ENCODE measurements at regions not wholly inside any gene's neighbourhood (a gene's known extent, or its start where the extent isn't known, plus 50 kb on each side); places are given as distances from the start of the nearest gene placed in this dataset.

GRCh38 chr4:133621628-133622027, 472.5 kb downstream of the PCDH10 start:
- WGBS, 5 donors = 40 to 75% (median 44%) methylated on average over 1 of the region's 1 CpG
- Histone ChIP-seq H3K4me3 (no peak overlapping the region), H3K27me3 (replicated peaks in 1 of 7) (no peaks in the 10 kb centered on the region), H3K4me1 (peaks cover 0 to 5% (median 0%) of the 10 kb centered on the region in 6 donors), H3K9me3 (no peaks in the 10 kb centered on the region), H3K27ac (no peak overlapping the region), H3K36me3 (no peaks in the 10 kb centered on the region)
- intact Hi-C loops (cut with DNase I; ENCODE audit: low total_unique reads) = no loop called here
- TF ChIP-seq CTCF (IDR thresholded peaks at IDR 0.05 in 8 of 11, conservative IDR thresholded peaks at IDR 0.05 in 3 of 11) = no peak
- no peak for TF ChIP-seq POLR2A (IDR thresholded peaks at IDR 0.05)
- TF ChIP-seq POLR2AphosphoS5 (IDR thresholded peaks at IDR 0.05) = no peak
- DNase-seq = no peak

GRCh38 chr4:133620555-133620954, 471.5 kb downstream of the PCDH10 start:
- no peaks in the 10 kb centered on the region for H3K27me3 ChIP-seq (replicated peaks in 1 of 7)
- intact Hi-C loops (cut with DNase I; ENCODE audit: low total_unique reads) = no loop called here
- TF ChIP-seq POLR2AphosphoS5 (IDR thresholded peaks at IDR 0.05) (no peak), CTCF (IDR thresholded peaks at IDR 0.05 in 8 of 11, conservative IDR thresholded peaks at IDR 0.05 in 3 of 11) (no peak), POLR2A (IDR thresholded peaks at IDR 0.05) (no peak)
- H3K9me3 ChIP-seq = no peaks in the 10 kb centered on the region
- WGBS, 5 donors = 68 to 80% (median 74%) methylated on average over 4 of the region's 4 CpGs
- H3K36me3 ChIP-seq = no peaks in the 10 kb centered on the region
- H3K27ac ChIP-seq = no peak overlapping the region
- no peak overlapping the region for H3K4me3 ChIP-seq
- no peak for DNase-seq
- H3K4me1 ChIP-seq = peaks cover 0 to 5% (median 0%) of the 10 kb centered on the region in 6 donors

- WGBS, 5 donors = 76 to 90% (median 83%) methylated on average over 1 of the region's 1 CpG
- DNase-seq = no peak
- H3K4me3 ChIP-seq = no peak overlapping the region
- H3K9me3 ChIP-seq = no peaks in the 10 kb centered on the region
- peaks cover 0 to 5% (median 0%) of the 10 kb centered on the region in 6 donors for H3K4me1 ChIP-seq
- H3K27ac ChIP-seq = no peak overlapping the region
- TF ChIP-seq POLR2AphosphoS5 (IDR thresholded peaks at IDR 0.05) = no peak
- no peak for TF ChIP-seq POLR2A (IDR thresholded peaks at IDR 0.05)
- no peak for TF ChIP-seq CTCF (IDR thresholded peaks at IDR 0.05 in 8 of 11, conservative IDR thresholded peaks at IDR 0.05 in 3 of 11)
- no peaks in the 10 kb centered on the region for H3K27me3 ChIP-seq (replicated peaks in 1 of 7)
- H3K36me3 ChIP-seq = no peaks in the 10 kb centered on the region
- intact Hi-C loops (cut with DNase I; ENCODE audit: low total_unique reads) = no loop called here
Observed at GRCh38 chr4:133618963-133619362, 469.9 kb downstream of the PCDH10 start.

- WGBS, 5 donors = 63 to 82% (median 72%) methylated on average over 2 of the region's 2 CpGs
- no peak for DNase-seq
- Histone ChIP-seq H3K9me3 (peaks cover 0 to under 1% (median 0%) of the 10 kb centered on the region in 8 donors), H3K36me3 (no peaks in the 10 kb centered on the region), H3K27me3 (replicated peaks in 1 of 7) (no peaks in the 10 kb centered on the region), H3K27ac (no peak overlapping the region), H3K4me1 (no peaks in the 10 kb centered on the region), H3K4me3 (no peak overlapping the region)
- intact Hi-C loops (cut with DNase I; ENCODE audit: low total_unique reads) = no loop called here
- TF ChIP-seq POLR2A (IDR thresholded peaks at IDR 0.05) = no peak
- TF ChIP-seq POLR2AphosphoS5 (IDR thresholded peaks at IDR 0.05) = no peak
- TF ChIP-seq CTCF (IDR thresholded peaks at IDR 0.05 in 8 of 11, conservative IDR thresholded peaks at IDR 0.05 in 3 of 11) = no peak
Observed at GRCh38 chr4:133600008-133600407, 450.9 kb downstream of the PCDH10 start.
